ENCODE measurements at regions not wholly inside any gene's neighbourhood (a gene's known extent, or its start where the extent isn't known, plus 50 kb on each side); places are given as distances from the start of the nearest gene placed in this dataset.

DNA sequence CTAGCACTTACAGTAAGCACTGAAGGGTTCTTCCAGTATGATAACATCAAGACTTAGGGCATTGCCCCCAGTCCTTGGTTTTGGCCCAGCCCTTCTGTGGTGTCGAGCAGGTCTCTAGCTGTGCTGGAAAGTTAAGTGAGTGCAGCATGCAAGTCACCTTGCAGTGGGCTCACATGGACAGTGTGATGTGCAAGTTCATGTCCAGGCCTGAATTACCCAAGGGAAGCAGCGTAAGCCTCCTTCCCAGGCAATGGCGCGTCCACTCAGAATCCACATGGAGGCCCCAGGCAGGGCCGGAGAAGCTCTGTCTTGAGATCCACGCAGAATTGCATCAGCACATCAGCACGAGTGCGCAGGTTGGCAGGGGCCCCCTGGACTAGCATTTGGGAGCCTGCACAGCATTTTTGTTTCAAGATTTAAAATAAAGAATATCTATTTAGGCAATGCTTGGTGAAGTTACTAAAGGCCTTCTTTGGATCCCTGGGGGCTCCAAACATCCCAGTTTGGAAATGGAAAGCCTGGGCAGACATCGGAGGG is 108.4 kb upstream of the ALDH1B1 start:
- H3K9ac ChIP-seq (ENCODE audit: insufficient read depth, low read length), result no peak overlapping the region
- no peaks in the 10 kb centered on the region for H3K27me3 ChIP-seq (ENCODE audit: control insufficient read depth, insufficient read depth, low read length)
- no peaks in the 10 kb centered on the region for H3K9me3 ChIP-seq (ENCODE audit: control insufficient read depth, insufficient read depth, low read depth, low read length)
- H3K27ac ChIP-seq (ENCODE audit: insufficient read depth, low read length), result no peak overlapping the region
- TF ChIP-seq, protein P1, sequence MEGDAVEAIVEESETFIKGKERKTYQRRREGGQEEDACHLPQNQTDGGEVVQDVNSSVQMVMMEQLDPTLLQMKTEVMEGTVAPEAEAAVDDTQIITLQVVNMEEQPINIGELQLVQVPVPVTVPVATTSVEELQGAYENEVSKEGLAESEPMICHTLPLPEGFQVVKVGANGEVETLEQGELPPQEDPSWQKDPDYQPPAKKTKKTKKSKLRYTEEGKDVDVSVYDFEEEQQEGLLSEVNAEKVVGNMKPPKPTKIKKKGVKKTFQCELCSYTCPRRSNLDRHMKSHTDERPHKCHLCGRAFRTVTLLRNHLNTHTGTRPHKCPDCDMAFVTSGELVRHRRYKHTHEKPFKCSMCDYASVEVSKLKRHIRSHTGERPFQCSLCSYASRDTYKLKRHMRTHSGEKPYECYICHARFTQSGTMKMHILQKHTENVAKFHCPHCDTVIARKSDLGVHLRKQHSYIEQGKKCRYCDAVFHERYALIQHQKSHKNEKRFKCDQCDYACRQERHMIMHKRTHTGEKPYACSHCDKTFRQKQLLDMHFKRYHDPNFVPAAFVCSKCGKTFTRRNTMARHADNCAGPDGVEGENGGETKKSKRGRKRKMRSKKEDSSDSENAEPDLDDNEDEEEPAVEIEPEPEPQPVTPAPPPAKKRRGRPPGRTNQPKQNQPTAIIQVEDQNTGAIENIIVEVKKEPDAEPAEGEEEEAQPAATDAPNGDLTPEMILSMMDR (conservative IDR thresholded peaks at IDR 0.05 in 1 of 2, IDR thresholded peaks at IDR 0.05 in 1 of 2; ENCODE audit: low read depth in 1 of 2, low read length in 2 of 2), result no peak
- TF ChIP-seq EZH2 (IDR thresholded peaks at IDR 0.05; ENCODE audit: low read length, missing control alignments), result no peak
- H2AFZ ChIP-seq (ENCODE audit: low read length), result no peak overlapping the region
- H3K4me2 ChIP-seq (ENCODE audit: extremely low read depth, insufficient read depth, low read length), result no peak overlapping the region
- DNase-seq (ENCODE audit: low read depth in 2 of 2), result no peak
- H3K4me1 ChIP-seq (ENCODE audit: control insufficient read depth, extremely low read depth, insufficient read depth, low read length), result no peaks in the 10 kb centered on the region
- no peaks in the 10 kb centered on the region for H3K79me2 ChIP-seq (ENCODE audit: control insufficient read depth, insufficient read depth, low read length)
- no peak overlapping the region for H3K4me3 ChIP-seq (replicated peaks in 1 of 4; ENCODE audit: control extremely low read depth in 1 of 4, insufficient read depth in 1 of 4, low read depth in 3 of 4, low read length in 4 of 4)
- no peaks in the 10 kb centered on the region for H4K20me1 ChIP-seq (ENCODE audit: control insufficient read depth, extremely low read depth, insufficient read depth, low read length)
- no peaks in the 10 kb centered on the region for H3K36me3 ChIP-seq (ENCODE audit: control insufficient read depth, insufficient read depth, low read length)

DNA sequence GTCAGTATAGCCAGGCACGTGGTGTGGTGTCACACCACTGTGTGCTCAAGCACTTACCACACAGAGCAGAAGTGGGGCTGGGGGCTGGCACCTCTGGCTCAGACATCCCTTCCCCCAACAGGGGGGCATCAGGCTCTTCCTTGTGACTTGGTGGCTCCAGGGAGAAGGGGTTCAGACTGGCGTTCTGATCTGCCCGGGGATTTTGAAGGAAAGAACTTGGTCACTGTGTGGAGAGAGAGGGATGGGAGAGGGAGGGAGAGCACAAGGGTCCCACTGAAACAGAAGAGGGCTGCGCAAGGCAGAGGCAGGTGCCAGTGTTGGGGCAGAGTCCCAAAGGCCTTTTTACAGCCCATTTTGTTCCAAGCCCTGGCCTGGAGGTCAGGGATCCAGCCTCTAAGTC is 109.7 kb upstream of the ALDH1B1 start:
- DNase-seq (ENCODE audit: low read depth in 2 of 2), result no peak
- H3K79me2 ChIP-seq (ENCODE audit: control insufficient read depth, insufficient read depth, low read length), result no peaks in the 10 kb centered on the region
- H3K4me1 ChIP-seq (ENCODE audit: control insufficient read depth, extremely low read depth, insufficient read depth, low read length), result no peaks in the 10 kb centered on the region
- no peaks in the 10 kb centered on the region for H4K20me1 ChIP-seq (ENCODE audit: control insufficient read depth, extremely low read depth, insufficient read depth, low read length)
- H3K27ac ChIP-seq (ENCODE audit: insufficient read depth, low read length), result no peak overlapping the region
- H3K36me3 ChIP-seq (ENCODE audit: control insufficient read depth, insufficient read depth, low read length), result no peaks in the 10 kb centered on the region
- H3K27me3 ChIP-seq (ENCODE audit: control insufficient read depth, insufficient read depth, low read length), result no peaks in the 10 kb centered on the region
- no peak overlapping the region for H3K9ac ChIP-seq (ENCODE audit: insufficient read depth, low read length)
- no peak overlapping the region for H2AFZ ChIP-seq (ENCODE audit: low read length)
- H3K4me3 ChIP-seq (replicated peaks in 1 of 4; ENCODE audit: control extremely low read depth in 1 of 4, insufficient read depth in 1 of 4, low read depth in 3 of 4, low read length in 4 of 4), result no peak overlapping the region
- no peak overlapping the region for H3K4me2 ChIP-seq (ENCODE audit: extremely low read depth, insufficient read depth, low read length)
- no peak for TF ChIP-seq EZH2 (IDR thresholded peaks at IDR 0.05; ENCODE audit: low read length, missing control alignments)
- no peaks in the 10 kb centered on the region for H3K9me3 ChIP-seq (ENCODE audit: control insufficient read depth, insufficient read depth, low read depth, low read length)

DNA sequence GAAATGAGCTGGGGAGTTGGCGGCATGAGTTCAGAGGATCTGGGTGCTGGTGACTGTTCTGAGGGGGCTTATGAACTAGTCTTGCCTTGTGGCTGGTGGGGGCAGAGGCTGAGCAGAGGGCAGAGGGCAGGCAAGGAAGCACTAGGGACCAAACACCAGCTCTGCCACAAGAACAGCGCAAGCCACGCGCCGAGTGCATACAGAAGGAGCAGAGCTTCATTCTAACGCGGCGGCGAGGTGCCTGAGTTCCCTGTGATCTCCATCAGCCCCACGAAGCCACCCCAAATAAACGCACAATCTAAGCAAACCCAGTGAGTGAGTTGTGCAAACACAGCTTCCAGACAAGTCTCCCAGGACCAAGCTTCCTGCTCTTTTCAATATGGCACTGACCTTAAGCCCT is 110.6 kb upstream of the ALDH1B1 start:
- no peak for TF ChIP-seq EZH2 (IDR thresholded peaks at IDR 0.05; ENCODE audit: low read length, missing control alignments)
- TF ChIP-seq, protein P1 (conservative IDR thresholded peaks at IDR 0.05 in 1 of 2, IDR thresholded peaks at IDR 0.05 in 1 of 2; ENCODE audit: low read depth in 1 of 2, low read length in 2 of 2), result no peak
- Histone ChIP-seq H3K27me3 (ENCODE audit: control insufficient read depth, insufficient read depth, low read length) (no peaks in the 10 kb centered on the region), H2AFZ (ENCODE audit: low read length) (no peak overlapping the region)

More for the DNA sequence above, 110.6 kb upstream of the ALDH1B1 start:
- Histone ChIP-seq H3K4me2 (ENCODE audit: extremely low read depth, insufficient read depth, low read length) (no peak overlapping the region), H3K9me3 (ENCODE audit: control insufficient read depth, insufficient read depth, low read depth, low read length) (no peaks in the 10 kb centered on the region), H3K36me3 (ENCODE audit: control insufficient read depth, insufficient read depth, low read length) (no peaks in the 10 kb centered on the region), H3K9ac (ENCODE audit: insufficient read depth, low read length) (no peak overlapping the region), H3K27ac (ENCODE audit: insufficient read depth, low read length) (no peak overlapping the region), H3K4me3 (replicated peaks in 1 of 4; ENCODE audit: control extremely low read depth in 1 of 4, insufficient read depth in 1 of 4, low read depth in 3 of 4, low read length in 4 of 4) (no peak overlapping the region), H3K79me2 (ENCODE audit: control insufficient read depth, insufficient read depth, low read length) (no peaks in the 10 kb centered on the region), H4K20me1 (ENCODE audit: control insufficient read depth, extremely low read depth, insufficient read depth, low read length) (no peaks in the 10 kb centered on the region), H3K4me1 (ENCODE audit: control insufficient read depth, extremely low read depth, insufficient read depth, low read length) (no peaks in the 10 kb centered on the region)
- DNase-seq (ENCODE audit: low read depth in 2 of 2), result no peak
